GM06990 (cell line): ENCODE measurements at regions not wholly inside any gene's neighbourhood (a gene's known extent, or its start where the extent isn't known, plus 50 kb on each side); places are given as distances from the start of the nearest gene placed in this dataset.

Source experiments
- DNase-seq: peaks from one replicate; pipeline ENCODE4 v3.0.0-alpha.2; 2011; ENCODE audit not compliant: insufficient read length; ENCODE audit errors: extremely low read depth
- H3K27me3 ChIP-seq: replicated peaks from 2 replicates; pipeline ENCODE4 v1.6.0; 2011; ENCODE audit warnings: low read length; ENCODE audit not compliant: control insufficient read depth, insufficient read depth
- H3K36me3 ChIP-seq: 2 replicates; pipeline ENCODE4 v1.5.1; 2011; ENCODE audit warnings: low read length; ENCODE audit not compliant: control insufficient read depth, insufficient read depth
- H3K4me3 ChIP-seq: replicated peaks from 2 replicates; pipeline ENCODE4 v1.5.1; 2011; ENCODE audit warnings: low read depth, mild to moderate bottlenecking, control low read depth, low read length
- CTCF ChIP-seq: IDR thresholded peaks from 2 replicates; pipeline ENCODE4 v1.5.1; 2011; ENCODE audit warnings: low read length, control low read depth, mild to moderate bottlenecking, inconsistent platforms; ENCODE audit not compliant: insufficient read depth, poor library complexity, severe bottlenecking

DNA sequence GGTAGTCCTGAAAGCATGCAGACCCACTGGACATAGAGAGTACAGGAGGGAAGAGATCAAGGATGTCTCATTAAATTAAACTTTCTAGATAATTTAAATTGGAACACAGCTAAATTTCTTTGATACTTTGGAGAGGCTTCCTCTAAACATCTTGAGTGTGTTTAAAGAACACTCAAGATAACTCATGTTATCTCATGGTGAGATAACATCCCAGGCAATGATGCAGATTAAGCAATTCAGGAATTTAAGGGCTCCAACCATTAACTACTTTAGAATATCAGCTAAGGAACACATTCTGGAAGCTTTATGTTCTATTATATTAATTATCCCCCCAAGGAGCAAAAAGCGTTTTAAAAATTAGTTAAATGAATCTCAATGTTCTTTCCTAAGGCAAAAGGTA, 289.2 kb upstream of the RUNX1 start:
- DNase-seq = no peak
- TF ChIP-seq CTCF = no peak
- Histone ChIP-seq H3K36me3 (no peaks in the 10 kb centered on the region), H3K4me3 (no peak overlapping the region), H3K27me3 (no peaks in the 10 kb centered on the region; the same call in none of the 2 replicates)

DNA sequence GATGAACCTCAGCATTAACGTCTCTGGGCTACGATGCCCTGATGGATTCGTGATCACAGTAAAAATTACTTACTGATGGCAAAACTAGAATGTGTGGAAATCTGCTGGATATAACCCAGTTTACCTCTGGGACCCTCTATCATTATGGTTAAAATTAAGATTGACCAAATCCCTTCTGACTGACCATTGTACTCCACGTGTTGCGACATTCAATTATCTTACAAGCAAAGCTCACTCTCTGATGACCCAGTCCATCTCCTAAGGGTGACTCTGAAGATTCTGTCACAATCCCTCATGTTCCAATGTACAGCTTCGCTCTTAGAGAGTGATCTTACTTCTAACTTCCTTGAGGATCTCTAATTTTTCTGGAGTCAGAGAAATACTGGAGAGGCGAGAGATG, 288.5 kb upstream of the RUNX1 start:
- no peaks in the 10 kb centered on the region for H3K36me3 ChIP-seq
- H3K27me3 ChIP-seq = no peaks in the 10 kb centered on the region; the same call in none of the 2 replicates
- DNase-seq = no peak
- no peak for TF ChIP-seq CTCF
- no peak overlapping the region for H3K4me3 ChIP-seq

DNA sequence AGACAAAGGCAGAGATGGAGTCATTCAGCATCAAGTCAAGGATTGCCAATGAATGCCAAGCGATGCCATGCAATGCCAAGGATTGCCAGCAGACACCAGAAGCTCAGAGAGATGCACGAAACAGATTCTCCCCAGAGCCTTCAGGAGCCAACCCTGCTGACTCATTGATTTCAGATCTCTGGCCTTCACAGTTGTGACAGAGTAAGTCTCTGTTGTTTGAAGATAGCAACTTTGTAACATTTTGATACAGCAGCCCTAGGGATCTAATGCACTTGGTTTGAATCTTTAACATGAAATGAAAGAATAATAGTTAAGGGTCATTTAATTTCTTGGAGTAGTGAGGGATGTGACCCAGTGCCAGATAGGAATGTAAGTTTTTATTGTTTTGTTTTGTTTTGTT, 287.4 kb upstream of the RUNX1 start:
- TF ChIP-seq CTCF = no peak
- Histone ChIP-seq H3K4me3 (no peak overlapping the region), H3K27me3 (peaks cover 2% of the 10 kb centered on the region), H3K36me3 (no peaks in the 10 kb centered on the region)
- no peak for DNase-seq

DNA sequence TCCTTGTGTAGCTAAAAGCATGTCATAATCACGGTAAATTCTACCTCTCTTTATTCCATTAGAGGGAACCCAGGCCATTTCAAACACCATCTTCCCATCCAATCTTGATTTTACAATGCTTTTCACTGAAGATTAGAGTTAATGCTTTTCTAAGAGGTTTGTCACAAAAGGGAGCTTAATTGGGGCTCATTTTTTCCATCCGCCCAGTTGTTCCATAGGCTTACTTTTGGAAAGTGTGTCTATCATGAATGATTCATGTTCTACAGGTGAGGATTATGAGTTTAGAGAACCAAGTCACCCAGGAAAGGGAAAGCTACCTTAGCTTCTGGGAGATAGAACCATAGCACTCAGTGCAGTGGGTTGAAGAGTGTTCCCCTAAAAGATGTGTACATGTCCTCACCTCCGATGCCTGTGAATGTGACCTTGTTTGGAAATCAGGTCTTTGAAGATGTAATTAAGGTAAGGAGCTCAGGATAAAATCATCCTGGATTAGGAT, 286.9 kb upstream of the RUNX1 start:
- Histone ChIP-seq H3K4me3 (no peak overlapping the region), H3K27me3 (peaks cover 2% of the 10 kb centered on the region), H3K36me3 (no peaks in the 10 kb centered on the region)
- no peak for DNase-seq
- no peak for TF ChIP-seq CTCF

GRCh38 chr21:35333831-35334618, 284.9 kb upstream of the RUNX1 start:
- no peak for DNase-seq
- no peak for TF ChIP-seq CTCF
- H3K27me3 ChIP-seq = peaks cover 2% of the 10 kb centered on the region; the same call in 1 of the 2 replicates
- no peak overlapping the region for H3K4me3 ChIP-seq
- H3K36me3 ChIP-seq = no peaks in the 10 kb centered on the region
